ENCODE measurements at regions not wholly inside any gene's neighbourhood (a gene's known extent, or its start where the extent isn't known, plus 50 kb on each side); places are given as distances from the start of the nearest gene placed in this dataset.
A peak's percentile ranks its signal among the peaks of the same experiment; 100 is the strongest.

- Histone ChIP-seq H3K36me3 (ENCODE audit: control insufficient read depth, insufficient read depth, low read length) (peaks cover 8% of the 10 kb centered on the region), H3K4me3 (ENCODE audit: low read depth, low read length) (no peak overlapping the region), H3K27me3 (ENCODE audit: control insufficient read depth, insufficient read depth, low read length) (no peaks in the 10 kb centered on the region)
- no peak for DNase-seq (ENCODE audit: low read depth)
- TF ChIP-seq, protein P1, sequence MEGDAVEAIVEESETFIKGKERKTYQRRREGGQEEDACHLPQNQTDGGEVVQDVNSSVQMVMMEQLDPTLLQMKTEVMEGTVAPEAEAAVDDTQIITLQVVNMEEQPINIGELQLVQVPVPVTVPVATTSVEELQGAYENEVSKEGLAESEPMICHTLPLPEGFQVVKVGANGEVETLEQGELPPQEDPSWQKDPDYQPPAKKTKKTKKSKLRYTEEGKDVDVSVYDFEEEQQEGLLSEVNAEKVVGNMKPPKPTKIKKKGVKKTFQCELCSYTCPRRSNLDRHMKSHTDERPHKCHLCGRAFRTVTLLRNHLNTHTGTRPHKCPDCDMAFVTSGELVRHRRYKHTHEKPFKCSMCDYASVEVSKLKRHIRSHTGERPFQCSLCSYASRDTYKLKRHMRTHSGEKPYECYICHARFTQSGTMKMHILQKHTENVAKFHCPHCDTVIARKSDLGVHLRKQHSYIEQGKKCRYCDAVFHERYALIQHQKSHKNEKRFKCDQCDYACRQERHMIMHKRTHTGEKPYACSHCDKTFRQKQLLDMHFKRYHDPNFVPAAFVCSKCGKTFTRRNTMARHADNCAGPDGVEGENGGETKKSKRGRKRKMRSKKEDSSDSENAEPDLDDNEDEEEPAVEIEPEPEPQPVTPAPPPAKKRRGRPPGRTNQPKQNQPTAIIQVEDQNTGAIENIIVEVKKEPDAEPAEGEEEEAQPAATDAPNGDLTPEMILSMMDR (IDR thresholded peaks at IDR 0.05; ENCODE audit: insufficient read depth, low read depth, low read length): peak; percentile 91
- ChIA-PET POLR2A (no interaction called here), CTCF (interaction anchor here (0.8 to 3.8 kb wide), 8 partner anchors 8 to 81 kb away, joined by 3 to 24 read pairs (median 4); no protein-coding TSS in a partner anchor)
These were observed 142.9 kb downstream of the CRYBB2 start for GRCh38 chr22:25362215-25362882.

DNA sequence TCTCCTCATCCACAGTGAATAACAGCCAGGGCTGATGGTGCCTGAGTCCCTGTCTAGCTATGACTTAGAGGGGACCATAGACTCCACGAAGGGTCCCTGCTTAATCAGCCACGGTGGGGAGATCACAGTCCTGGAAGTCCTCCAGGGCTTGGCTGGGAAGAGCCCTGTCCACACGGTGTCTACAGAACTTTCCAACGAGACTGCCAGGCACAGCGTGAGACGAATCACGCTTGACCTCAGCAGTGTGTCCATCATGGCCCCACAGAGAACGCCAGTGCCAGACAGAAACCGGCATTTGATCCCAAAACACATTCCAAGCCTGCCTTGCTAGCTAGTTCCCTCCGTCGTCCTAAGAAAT is 143.4 kb downstream of the CRYBB2 start:
- Histone ChIP-seq H3K4me3 (ENCODE audit: low read depth, low read length) (no peak overlapping the region), H3K27me3 (ENCODE audit: control insufficient read depth, insufficient read depth, low read length) (no peaks in the 10 kb centered on the region), H3K36me3 (ENCODE audit: control insufficient read depth, insufficient read depth, low read length) (peaks cover 8% of the 10 kb centered on the region)
- ChIA-PET CTCF (interaction anchor here (0.6 to 3.8 kb wide), 7 partner anchors 8 to 81 kb away, joined by 3 to 24 read pairs (median 3); no protein-coding TSS in a partner anchor), POLR2A (no interaction called here)
- TF ChIP-seq, protein P1 (IDR thresholded peaks at IDR 0.05; ENCODE audit: insufficient read depth, low read depth, low read length): no peak
- DNase-seq (ENCODE audit: low read depth): no peak

DNA sequence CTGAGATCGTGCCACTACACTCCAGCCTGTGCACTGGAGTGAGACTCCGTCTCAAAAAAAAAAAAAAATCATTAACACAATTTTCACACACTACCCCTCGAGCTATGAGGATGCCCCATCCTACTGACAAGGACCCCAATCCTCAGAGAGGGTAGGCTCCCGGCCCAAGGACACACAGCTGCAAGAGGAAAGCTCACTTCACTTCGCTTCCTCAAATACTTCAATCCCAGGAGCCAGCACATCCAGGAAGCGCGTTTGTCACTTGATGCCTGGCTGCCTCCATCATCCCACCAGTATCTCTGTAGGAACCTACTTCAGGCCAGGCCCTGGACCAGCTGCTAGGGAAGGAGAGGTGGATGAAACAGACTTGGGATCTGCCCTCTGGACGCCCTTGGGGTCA is 144.0 kb downstream of the CRYBB2 start:
- TF ChIP-seq, protein P1 (IDR thresholded peaks at IDR 0.05; ENCODE audit: insufficient read depth, low read depth, low read length): no peak
- ChIA-PET CTCF (interaction anchor here (0.6 to 3.8 kb wide), 3 partner anchors 14 to 55 kb away, joined by 3 to 24 read pairs (median 4); no protein-coding TSS in a partner anchor), POLR2A (no interaction called here)
- DNase-seq (ENCODE audit: low read depth): no peak
- Histone ChIP-seq H3K36me3 (ENCODE audit: control insufficient read depth, insufficient read depth, low read length) (peaks cover 8% of the 10 kb centered on the region), H3K27me3 (ENCODE audit: control insufficient read depth, insufficient read depth, low read length) (no peaks in the 10 kb centered on the region), H3K4me3 (ENCODE audit: low read depth, low read length) (no peak overlapping the region)

DNA sequence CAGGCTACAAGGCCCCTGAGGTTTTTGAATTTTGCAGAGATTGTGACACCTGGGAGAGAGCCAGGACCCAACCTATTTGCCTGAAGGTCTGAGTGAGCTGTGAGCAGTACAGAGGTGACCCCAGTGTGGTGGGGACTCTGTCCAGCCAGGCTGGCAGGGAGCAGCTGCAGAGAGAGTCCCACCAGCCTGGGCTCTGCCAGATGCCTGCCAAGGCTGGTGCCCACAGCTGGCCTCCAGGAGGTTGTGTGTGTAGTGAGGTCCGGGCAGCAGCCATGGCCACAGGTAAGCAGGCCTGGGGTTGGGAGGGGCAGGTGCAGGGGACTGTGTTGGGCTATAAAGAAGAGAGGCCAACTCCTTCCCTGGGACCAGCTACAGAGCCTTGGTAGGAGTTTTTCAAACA is 144.8 kb downstream of the CRYBB2 start:
- CTCF ChIA-PET: no interaction called here
- POLR2A ChIA-PET: no interaction called here

DNA sequence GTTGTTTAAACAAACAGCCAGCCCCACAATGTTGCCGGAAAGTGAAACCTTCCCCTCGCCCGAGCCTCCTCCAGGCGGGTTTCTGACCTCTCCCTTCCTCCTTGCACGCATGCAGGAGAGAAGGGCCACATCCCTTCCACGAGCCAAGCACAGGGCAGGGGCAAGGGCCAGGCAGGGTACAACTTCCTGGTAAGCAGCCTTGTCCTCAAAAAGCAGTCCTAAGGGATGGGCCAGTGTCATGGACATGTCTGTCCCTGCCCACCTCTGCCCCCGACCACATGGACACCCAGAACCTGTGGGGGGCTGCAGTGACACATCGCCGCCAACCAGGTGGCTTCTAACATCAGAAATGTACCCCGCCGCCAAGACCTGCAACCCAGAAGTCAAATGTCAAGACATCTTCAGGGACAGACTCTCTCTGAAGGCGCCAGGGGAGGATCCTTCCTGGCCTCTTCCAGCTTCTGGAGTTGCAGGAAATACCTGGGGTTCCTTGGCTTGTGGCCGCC is 145.3 kb downstream of the CRYBB2 start:
- TF ChIP-seq, protein P1 (IDR thresholded peaks at IDR 0.05; ENCODE audit: insufficient read depth, low read depth, low read length): no peak
- no peak for DNase-seq (ENCODE audit: low read depth)
- Histone ChIP-seq H3K27me3 (ENCODE audit: control insufficient read depth, insufficient read depth, low read length) (no peaks in the 10 kb centered on the region), H3K36me3 (ENCODE audit: control insufficient read depth, insufficient read depth, low read length) (peaks cover 2% of the 10 kb centered on the region), H3K4me3 (ENCODE audit: low read depth, low read length) (no peak overlapping the region)
- CTCF ChIA-PET: no interaction called here
- POLR2A ChIA-PET: no interaction called here

More for the DNA sequence above, 144.8 kb downstream of the CRYBB2 start:
- DNase-seq (ENCODE audit: low read depth): no peak
- no peak overlapping the region for H3K4me3 ChIP-seq (ENCODE audit: low read depth, low read length)
- H3K36me3 ChIP-seq (ENCODE audit: control insufficient read depth, insufficient read depth, low read length): peaks cover 5% of the 10 kb centered on the region
- H3K27me3 ChIP-seq (ENCODE audit: control insufficient read depth, insufficient read depth, low read length): no peaks in the 10 kb centered on the region
- TF ChIP-seq, protein P1 (IDR thresholded peaks at IDR 0.05; ENCODE audit: insufficient read depth, low read depth, low read length): no peak

Data from BJ (cell line).